Astrocyte (in vitro differentiated cells and primary cell): ENCODE measurements at regions not wholly inside any gene's neighbourhood (a gene's known extent, or its start where the extent isn't known, plus 50 kb on each side); places are given as distances from the start of the nearest gene placed in this dataset.

Experiments
- DNase-seq: peaks from one replicate; pipeline ENCODE4 v3.0.0-alpha.2; 2010; ENCODE audit warnings: low read depth
- FAIRE-seq: peaks from 2 replicates; lab custom pipeline; 2011; peaks lifted over from hg19 to GRCh38; lab: Jason Lieb, UNC
- H2AFZ ChIP-seq: 2 replicates; pipeline ENCODE4 v1.6.0; 2012; ENCODE audit warnings: low read depth, low read length, inconsistent platforms
- H3K27ac ChIP-seq: 2 replicates; pipeline ENCODE4 v1.5.1; 2011; ENCODE audit warnings: low read depth, low read length, inconsistent platforms
- H3K27me3 ChIP-seq: 2 replicates; pipeline ENCODE4 v1.6.0; 2011; ENCODE audit warnings: low read length, inconsistent platforms; ENCODE audit not compliant: insufficient read depth
- H3K36me3 ChIP-seq: 2 replicates; pipeline ENCODE4 v1.5.1; 2011; ENCODE audit warnings: low read length, inconsistent platforms; ENCODE audit not compliant: insufficient read depth
- H3K4me1 ChIP-seq: 2 replicates; pipeline ENCODE4 v1.5.1; 2011; ENCODE audit warnings: low read length, inconsistent platforms; ENCODE audit not compliant: insufficient read depth
- H3K4me2 ChIP-seq: 2 replicates; pipeline ENCODE4 v1.6.0; 2012; ENCODE audit warnings: low read length, inconsistent platforms
- H3K4me3 ChIP-seq: 2 replicates; pipeline ENCODE4 v1.5.1; 2011; ENCODE audit warnings: low read depth, mild to moderate bottlenecking, low read length, inconsistent platforms; ENCODE audit not compliant: insufficient read depth
- H3K79me2 ChIP-seq: 2 replicates; pipeline ENCODE4 v1.6.0; 2012; ENCODE audit warnings: mild to moderate bottlenecking, low read length, inconsistent platforms; ENCODE audit not compliant: insufficient read depth
- H3K9ac ChIP-seq: 2 replicates; pipeline ENCODE4 v1.6.0; 2012; ENCODE audit warnings: mild to moderate bottlenecking, low read length, inconsistent platforms
- H3K9me3 ChIP-seq: 2 replicates; pipeline ENCODE4 v1.5.1; 2012; ENCODE audit warnings: low read depth, mild to moderate bottlenecking, low read length, inconsistent platforms; ENCODE audit not compliant: insufficient read depth
- H4K20me1 ChIP-seq: 2 replicates; pipeline ENCODE4 v1.6.0; 2012; ENCODE audit warnings: low read length, inconsistent platforms; ENCODE audit not compliant: insufficient read depth
- H3K27ac Mint-ChIP-seq: one replicate; pipeline ENCODE4 v1.8.0; 2021; ENCODE audit warnings: mild to moderate bottlenecking, mixed read lengths; ENCODE audit not compliant: unreplicated experiment
- H3K27me3 Mint-ChIP-seq: one replicate; pipeline ENCODE4 v1.8.0; 2021; ENCODE audit warnings: low read depth, mixed read lengths; ENCODE audit not compliant: unreplicated experiment
- H3K36me3 Mint-ChIP-seq: one replicate; pipeline ENCODE4 v1.8.0; 2021; ENCODE audit warnings: low read depth, mixed read lengths; ENCODE audit not compliant: unreplicated experiment
- H3K4me1 Mint-ChIP-seq: one replicate; pipeline ENCODE4 v1.8.0; 2021; ENCODE audit warnings: low read depth, mixed read lengths; ENCODE audit not compliant: unreplicated experiment
- H3K4me3 Mint-ChIP-seq: one replicate; pipeline ENCODE4 v1.8.0; 2021; ENCODE audit warnings: mild to moderate bottlenecking, moderate library complexity, mixed read lengths; ENCODE audit not compliant: unreplicated experiment
- H3K9me3 Mint-ChIP-seq: one replicate; pipeline ENCODE4 v1.8.0; 2021; ENCODE audit warnings: mild to moderate bottlenecking, mixed read lengths; ENCODE audit not compliant: unreplicated experiment
- CTCF ChIP-seq: IDR thresholded peaks from 2 replicates; pipeline ENCODE4 v1.5.1; 2011; ENCODE audit warnings: low read depth, mild to moderate bottlenecking, inconsistent platforms, low read length, moderate library complexity; ENCODE audit not compliant: insufficient read depth
- EZH2 ChIP-seq: IDR thresholded peaks from 2 replicates; pipeline ENCODE4 v1.6.1; 2012; ENCODE audit warnings: mild to moderate bottlenecking, low read length, inconsistent platforms; ENCODE audit not compliant: insufficient read depth

- Histone ChIP-seq H3K79me2 (no peaks in the 10 kb centered on the region), H3K27me3 (no peaks in the 10 kb centered on the region), H3K27ac (no peak overlapping the region), H3K4me1 (no peaks in the 10 kb centered on the region), H3K36me3 (no peaks in the 10 kb centered on the region), H3K4me2 (no peak overlapping the region), H3K4me3 (no peak overlapping the region), H3K9me3 (no peaks in the 10 kb centered on the region), H2AFZ (no peak overlapping the region), H4K20me1 (no peaks in the 10 kb centered on the region), H3K9ac (no peak overlapping the region)
- no peak overlapping the region for H3K27ac Mint-ChIP-seq
- no peak for FAIRE-seq
- peaks cover 5% of the 10 kb centered on the region for H3K27me3 Mint-ChIP-seq
- TF ChIP-seq CTCF (no peak), EZH2 (no peak)
- H3K36me3 Mint-ChIP-seq, result no peaks in the 10 kb centered on the region
- peaks cover 1% of the 10 kb centered on the region for H3K9me3 Mint-ChIP-seq
- H3K4me1 Mint-ChIP-seq, result no peaks in the 10 kb centered on the region
- H3K4me3 Mint-ChIP-seq, result no peak overlapping the region
- no peak for DNase-seq
Observed at GRCh38 chr2:133951209-133951608, 302.7 kb upstream of the MGAT5 start.

- H2AFZ ChIP-seq, result no peak overlapping the region
- no peaks in the 10 kb centered on the region for H3K9me3 ChIP-seq
- no peak overlapping the region for H3K4me3 ChIP-seq
- no peak overlapping the region for H3K4me3 Mint-ChIP-seq
- peaks cover 11% of the 10 kb centered on the region for H3K27me3 Mint-ChIP-seq
- no peaks in the 10 kb centered on the region for H3K4me1 ChIP-seq
- H3K36me3 Mint-ChIP-seq, result no peaks in the 10 kb centered on the region
- no peaks in the 10 kb centered on the region for H3K27me3 ChIP-seq
- H3K79me2 ChIP-seq, result no peaks in the 10 kb centered on the region
- H3K36me3 ChIP-seq, result no peaks in the 10 kb centered on the region
- H3K4me2 ChIP-seq, result no peak overlapping the region
- no peak overlapping the region for H3K27ac ChIP-seq
- peaks cover 4% of the 10 kb centered on the region for H3K9me3 Mint-ChIP-seq
- FAIRE-seq (no peak), DNase-seq (no peak)
- no peak overlapping the region for H3K9ac ChIP-seq
- no peaks in the 10 kb centered on the region for H4K20me1 ChIP-seq
- TF ChIP-seq EZH2 (no peak), CTCF (no peak)
- peaks cover 8% of the 10 kb centered on the region for H3K4me1 Mint-ChIP-seq
- no peak overlapping the region for H3K27ac Mint-ChIP-seq
Observed at GRCh38 chr2:133952420-133952819, 301.5 kb upstream of the MGAT5 start.

- Histone ChIP-seq H3K9ac (no peak overlapping the region), H3K4me3 (no peak overlapping the region), H3K27ac (no peak overlapping the region), H3K36me3 (no peaks in the 10 kb centered on the region), H2AFZ (no peak overlapping the region), H3K9me3 (no peaks in the 10 kb centered on the region), H4K20me1 (no peaks in the 10 kb centered on the region), H3K4me2 (no peak overlapping the region), H3K27me3 (no peaks in the 10 kb centered on the region), H3K79me2 (no peaks in the 10 kb centered on the region), H3K4me1 (no peaks in the 10 kb centered on the region)
- no peak for TF ChIP-seq EZH2
- no peak for TF ChIP-seq CTCF
- no peak for FAIRE-seq
- no peak for DNase-seq
- Mint-ChIP-seq H3K9me3 (peaks cover 4% of the 10 kb centered on the region), H3K27ac (no peak overlapping the region), H3K27me3 (peaks cover 11% of the 10 kb centered on the region), H3K4me1 (peaks cover 8% of the 10 kb centered on the region), H3K4me3 (no peak overlapping the region), H3K36me3 (no peaks in the 10 kb centered on the region)
Observed at GRCh38 chr2:133952896-133953295, 301.0 kb upstream of the MGAT5 start.
